Activated T-cell treated with anti-CD3 and anti-CD28 coated beads, Interleukin-2, amount 50 U/mL, for 72 hours (primary cell): ENCODE measurements at regions not wholly inside any gene's neighbourhood (a gene's known extent, or its start where the extent isn't known, plus 50 kb on each side); places are given as distances from the start of the nearest gene placed in this dataset.

Experiments
- ATAC-seq, 2 donors: fragments of 150-1000 bp; cut with Tn5 transposase; replicated peaks in 1 of 2; 2 replicates each; pipeline ENCODE4 v1.10.0; 2021; ENCODE audit warnings: moderate library complexity in 2 of 2, mild to moderate bottlenecking in 1 of 2
- DNase-seq, 2 donors: peaks; one replicate each; pipeline ENCODE4 v3.0.0; 2021 to 2022; ENCODE audit warnings: mixed read lengths in 1 of 2
- H3K27ac Mint-ChIP-seq: one replicate; pipeline ENCODE4 v1.8.0; 2022; ENCODE audit warnings: mild to moderate bottlenecking, moderate library complexity, mixed read lengths
- H3K27me3 Mint-ChIP-seq: one replicate; pipeline ENCODE4 v1.8.0; 2022; ENCODE audit warnings: low read depth, mixed read lengths
- H3K36me3 Mint-ChIP-seq, 2 donors: one replicate each; pipeline ENCODE4 v1.8.0; 2022; ENCODE audit warnings: mixed read lengths in 2 of 2, mild to moderate bottlenecking in 1 of 2; ENCODE audit not compliant: insufficient read depth in 2 of 2
- H3K4me1 Mint-ChIP-seq: one replicate; pipeline ENCODE4 v1.8.0; 2022; ENCODE audit warnings: low read depth, mixed read lengths
- H3K4me3 Mint-ChIP-seq, 2 donors: one replicate each; pipeline ENCODE4 v1.8.0; 2022; ENCODE audit warnings: mild to moderate bottlenecking in 2 of 2, mixed read lengths in 2 of 2, moderate library complexity in 2 of 2
- H3K9me3 Mint-ChIP-seq, 2 donors: one replicate each; pipeline ENCODE4 v1.8.0; 2022; ENCODE audit warnings: mixed read lengths in 2 of 2

- Mint-ChIP-seq H3K9me3 (no peaks in the 10 kb centered on the region), H3K27ac (no peak overlapping the region), H3K4me3 (no peak overlapping the region), H3K36me3 (no peaks in the 10 kb centered on the region), H3K27me3 (no peaks in the 10 kb centered on the region), H3K4me1 (peaks cover 31% of the 10 kb centered on the region)
- DNase-seq (no peak), ATAC-seq (no peak)
Measured at GRCh38 chr17:77001487-77001886, 133.3 kb downstream of the MGAT5B start.

GRCh38 chr17:77002103-77003045, 134.2 kb downstream of the MGAT5B start:
- Mint-ChIP-seq H3K27me3 (no peaks in the 10 kb centered on the region), H3K36me3 (no peaks in the 10 kb centered on the region), H3K4me1 (peaks cover 22% of the 10 kb centered on the region), H3K27ac (no peak overlapping the region), H3K4me3 (no peak overlapping the region), H3K9me3 (no peaks in the 10 kb centered on the region)
- DNase-seq (no peak), ATAC-seq (no peak)

- no peaks in the 10 kb centered on the region for H3K9me3 Mint-ChIP-seq
- no peak overlapping the region for H3K27ac Mint-ChIP-seq
- DNase-seq (no peak), ATAC-seq (no peak)
- no peak overlapping the region for H3K4me3 Mint-ChIP-seq
- no peaks in the 10 kb centered on the region for H3K36me3 Mint-ChIP-seq
- H3K4me1 Mint-ChIP-seq = peaks cover 9% of the 10 kb centered on the region
- H3K27me3 Mint-ChIP-seq = no peaks in the 10 kb centered on the region
Measured at GRCh38 chr17:77003699-77004098, 135.5 kb downstream of the MGAT5B start.

- H3K36me3 Mint-ChIP-seq = peaks cover 3% of the 10 kb centered on the region in 2 donors
- ATAC-seq (no peak), DNase-seq (no peak)
- H3K4me1 Mint-ChIP-seq = no peaks in the 10 kb centered on the region
- H3K27me3 Mint-ChIP-seq = no peaks in the 10 kb centered on the region
- H3K9me3 Mint-ChIP-seq = peaks cover 3% of the 10 kb centered on the region in 2 donors
- H3K27ac Mint-ChIP-seq = no peak overlapping the region
- no peak overlapping the region for H3K4me3 Mint-ChIP-seq
Measured at GRCh38 chr17:77006971-77007649, 133.7 kb upstream of the SEC14L1 start.

- H3K27me3 Mint-ChIP-seq = no peaks in the 10 kb centered on the region
- DNase-seq = no peak
- no peak overlapping the region for H3K27ac Mint-ChIP-seq
- H3K4me1 Mint-ChIP-seq = no peaks in the 10 kb centered on the region
- peaks cover 3% of the 10 kb centered on the region in 2 donors for H3K9me3 Mint-ChIP-seq
- H3K4me3 Mint-ChIP-seq = no peak overlapping the region
- peaks cover 3% of the 10 kb centered on the region in 2 donors for H3K36me3 Mint-ChIP-seq
- ATAC-seq = no peak
Measured at GRCh38 chr17:77009877-77010276, 130.9 kb upstream of the SEC14L1 start.

- Mint-ChIP-seq H3K27ac (no peak overlapping the region), H3K4me3 (no peak overlapping the region), H3K36me3 (peaks cover 3% of the 10 kb centered on the region in 2 donors), H3K27me3 (no peaks in the 10 kb centered on the region), H3K4me1 (no peaks in the 10 kb centered on the region), H3K9me3 (peaks cover 3% of the 10 kb centered on the region in 2 donors)
- DNase-seq (no peak), ATAC-seq (no peak)
Measured at GRCh38 chr17:77010667-77011066, 130.1 kb upstream of the SEC14L1 start.

- no peaks in the 10 kb centered on the region for H3K27me3 Mint-ChIP-seq
- no peaks in the 10 kb centered on the region for H3K4me1 Mint-ChIP-seq
- ATAC-seq (no peak), DNase-seq (peak; percentile 56 to 68)
- peaks cover 3% of the 10 kb centered on the region in 2 donors for H3K36me3 Mint-ChIP-seq
- no peak overlapping the region for H3K27ac Mint-ChIP-seq
- no peak overlapping the region for H3K4me3 Mint-ChIP-seq
- H3K9me3 Mint-ChIP-seq = peaks cover 3% of the 10 kb centered on the region in 2 donors
Measured at GRCh38 chr17:77011173-77012011, 129.4 kb upstream of the SEC14L1 start.

- no peak overlapping the region for H3K27ac Mint-ChIP-seq
- H3K36me3 Mint-ChIP-seq = no peaks in the 10 kb centered on the region
- H3K4me3 Mint-ChIP-seq = no peak overlapping the region
- H3K9me3 Mint-ChIP-seq = peaks cover 0 to 1% of the 10 kb centered on the region in 2 donors
- H3K4me1 Mint-ChIP-seq = no peaks in the 10 kb centered on the region
- H3K27me3 Mint-ChIP-seq = no peaks in the 10 kb centered on the region
- DNase-seq (no peak), ATAC-seq (no peak)
Measured at GRCh38 chr17:77018504-77018903, 122.3 kb upstream of the SEC14L1 start.

- ATAC-seq (no peak), DNase-seq (no peak)
- H3K9me3 Mint-ChIP-seq = peaks cover 0 to 1% of the 10 kb centered on the region in 2 donors
- H3K4me3 Mint-ChIP-seq = no peak overlapping the region
- H3K4me1 Mint-ChIP-seq = no peaks in the 10 kb centered on the region
- H3K36me3 Mint-ChIP-seq = no peaks in the 10 kb centered on the region
- no peak overlapping the region for H3K27ac Mint-ChIP-seq
- no peaks in the 10 kb centered on the region for H3K27me3 Mint-ChIP-seq
Measured at GRCh38 chr17:77019893-77020379, 120.8 kb upstream of the SEC14L1 start.

- DNase-seq = no peak
- Mint-ChIP-seq H3K27ac (no peak overlapping the region), H3K4me1 (no peaks in the 10 kb centered on the region)
Measured at GRCh38 chr17:77020973-77021372, 119.8 kb upstream of the SEC14L1 start.

GRCh38 chr17:77022766-77023165, 118.0 kb upstream of the SEC14L1 start:
- Mint-ChIP-seq H3K36me3 (no peaks in the 10 kb centered on the region), H3K27me3 (no peaks in the 10 kb centered on the region), H3K27ac (no peak overlapping the region), H3K9me3 (peaks cover 3 to 6% of the 10 kb centered on the region in 2 donors), H3K4me3 (no peak overlapping the region), H3K4me1 (no peaks in the 10 kb centered on the region)
- no peak for ATAC-seq
- no peak for DNase-seq

More at GRCh38 chr17:77020973-77021372, 119.8 kb upstream of the SEC14L1 start:
- Mint-ChIP-seq H3K36me3 (no peaks in the 10 kb centered on the region), H3K27me3 (no peaks in the 10 kb centered on the region), H3K9me3 (peaks cover 0 to 1% of the 10 kb centered on the region in 2 donors), H3K4me3 (no peak overlapping the region)
- no peak for ATAC-seq

GRCh38 chr17:77025781-77026180, 115.0 kb upstream of the SEC14L1 start:
- Mint-ChIP-seq H3K27me3 (no peaks in the 10 kb centered on the region), H3K27ac (no peak overlapping the region), H3K36me3 (peaks cover 0 to under 1% of the 10 kb centered on the region in 2 donors), H3K4me3 (no peak overlapping the region), H3K9me3 (peaks cover 4 to 6% of the 10 kb centered on the region in 2 donors), H3K4me1 (no peaks in the 10 kb centered on the region)
- ATAC-seq = no peak
- no peak for DNase-seq
